ENCODE measurements at regions not wholly inside any gene's neighbourhood (a gene's known extent, or its start where the extent isn't known, plus 50 kb on each side); places are given as distances from the start of the nearest gene placed in this dataset.

GRCh38 chr4:72954811-72955210, 114.7 kb downstream of the COX18 start:
- Histone ChIP-seq H2AK5ac (ENCODE audit: insufficient read length, low read length) (no peak overlapping the region), H2AFZ (ENCODE audit: low read length) (no peak overlapping the region), H2BK20ac (ENCODE audit: low read depth, low read length, poor library complexity, severe bottlenecking) (no peak overlapping the region), H3K4me1 (ENCODE audit: insufficient read depth, low read length) (no peaks in the 10 kb centered on the region; the same call in 1 of the 2 replicates), H2BK120ac (ENCODE audit: low read depth, low read length, poor library complexity, severe bottlenecking) (no peak overlapping the region), H4K20me1 (ENCODE audit: control insufficient read depth, insufficient read depth, insufficient read length) (no peaks in the 10 kb centered on the region), H4K91ac (ENCODE audit: insufficient read length, low read depth, low read length) (no peak overlapping the region), H3K23ac (ENCODE audit: insufficient read length, low read depth, low read length) (no peak overlapping the region), H3T11ph (ENCODE audit: low read length) (no peak overlapping the region), H3K23me2 (ENCODE audit: insufficient read length, low read depth, low read length, poor library complexity, severe bottlenecking) (no peaks in the 10 kb centered on the region), H3K27ac (ENCODE audit: insufficient read length, low read depth, low read length) (no peak overlapping the region), H2BK12ac (ENCODE audit: insufficient read length, low read depth, low read length) (no peak overlapping the region), H3K14ac (ENCODE audit: insufficient read depth, low read length) (no peak overlapping the region), H3K4ac (ENCODE audit: low read depth, low read length) (no peak overlapping the region), H3K79me2 (ENCODE audit: insufficient read depth, low read length) (no peaks in the 10 kb centered on the region), H3K4me2 (ENCODE audit: insufficient read depth, insufficient read length, low read length) (no peak overlapping the region), H3K9me3 (ENCODE audit: control insufficient read depth, low read depth, low read length) (no peaks in the 10 kb centered on the region), H3K9ac (ENCODE audit: extremely low read depth, insufficient read length, low read length) (no peak overlapping the region), H3K79me1 (ENCODE audit: insufficient read depth, low read depth, low read length, poor library complexity, severe bottlenecking) (no peaks in the 10 kb centered on the region), H4K8ac (replicated peaks; ENCODE audit: insufficient read length, low read depth, low read length) (no peak overlapping the region), H3K56ac (ENCODE audit: insufficient read length, low read depth, low read length) (no peak overlapping the region), H3K18ac (ENCODE audit: insufficient read length, low read depth, low read length) (no peak overlapping the region), H4K5ac (ENCODE audit: insufficient read length, low read depth, low read length) (no peak overlapping the region), H2BK15ac (ENCODE audit: low read depth, low read length) (no peak overlapping the region), H3K27me3 (ENCODE audit: insufficient read depth, low read length) (no peaks in the 10 kb centered on the region), H2BK5ac (ENCODE audit: insufficient read length, low read length) (no peak overlapping the region)
- Mint-ChIP-seq H3K36me3 (ENCODE audit: insufficient read depth in 1 of 3, low read depth in 3 of 3) (no peaks in the 10 kb centered on the region), H3K4me3 (no peak overlapping the region), H3K4me1 (peaks cover 0 to 2% of the 10 kb centered on the region in 2 experiments; a peak in 1 of 4 replicates), H3K27me3 (ENCODE audit: low read depth) (no peaks in the 10 kb centered on the region), H3K9me3 (no peaks in the 10 kb centered on the region), H3K27ac (no peak overlapping the region)
- DNase-seq, result no peak
- no peak for TF ChIP-seq CTCF (conservative IDR thresholded peaks at IDR 0.05)
- no CpG with 5 or more reads among the region's 2 CpGs for WGBS (ENCODE audit: extremely low coverage, insufficient read length, low lambda C conversion rate)

Measured in H9 (cell line).